ENCODE measurements at regions not wholly inside any gene's neighbourhood (a gene's known extent, or its start where the extent isn't known, plus 50 kb on each side); places are given as distances from the start of the nearest gene placed in this dataset.

- no peak overlapping the region for H3K9ac ChIP-seq (ENCODE audit: low read depth, low read length)
- no peak overlapping the region for H3K4me3 ChIP-seq (ENCODE audit: low read length)
- no peaks in the 10 kb centered on the region for H3K27me3 ChIP-seq (ENCODE audit: insufficient read depth, low read length)
- no peaks in the 10 kb centered on the region for H3K9me3 ChIP-seq (ENCODE audit: insufficient read depth, low read depth, low read length)
- H3K27ac ChIP-seq (ENCODE audit: low read length), result no peak overlapping the region
- no peaks in the 10 kb centered on the region for H3K36me3 ChIP-seq (ENCODE audit: insufficient read depth, low read depth, low read length)
- no peaks in the 10 kb centered on the region for H3K4me1 ChIP-seq (ENCODE audit: insufficient read depth, low read length)
Measured at GRCh38 chr4:17265653-17266052, 246.2 kb downstream of the QDPR start.

- Histone ChIP-seq H3K4me1 (ENCODE audit: insufficient read depth, low read length) (no peaks in the 10 kb centered on the region), H3K27ac (ENCODE audit: low read length) (no peak overlapping the region), H3K36me3 (ENCODE audit: insufficient read depth, low read depth, low read length) (no peaks in the 10 kb centered on the region), H3K27me3 (ENCODE audit: insufficient read depth, low read length) (no peaks in the 10 kb centered on the region), H3K9me3 (ENCODE audit: insufficient read depth, low read depth, low read length) (no peaks in the 10 kb centered on the region), H3K4me3 (ENCODE audit: low read length) (no peak overlapping the region), H3K9ac (ENCODE audit: low read depth, low read length) (no peak overlapping the region)
Measured at GRCh38 chr4:17265139-17265538, 246.8 kb downstream of the QDPR start.

- Histone ChIP-seq H3K4me3 (ENCODE audit: low read length) (no peak overlapping the region), H3K9me3 (ENCODE audit: insufficient read depth, low read depth, low read length) (no peaks in the 10 kb centered on the region), H3K36me3 (ENCODE audit: insufficient read depth, low read depth, low read length) (no peaks in the 10 kb centered on the region), H3K4me1 (ENCODE audit: insufficient read depth, low read length) (no peaks in the 10 kb centered on the region), H3K27ac (ENCODE audit: low read length) (no peak overlapping the region), H3K9ac (ENCODE audit: low read depth, low read length) (no peak overlapping the region), H3K27me3 (ENCODE audit: insufficient read depth, low read length) (no peaks in the 10 kb centered on the region)
Measured at GRCh38 chr4:17260166-17260907, 251.6 kb downstream of the QDPR start.

- Histone ChIP-seq H3K36me3 (ENCODE audit: insufficient read depth, low read depth, low read length) (no peaks in the 10 kb centered on the region), H3K9ac (ENCODE audit: low read depth, low read length) (no peak overlapping the region), H3K9me3 (ENCODE audit: insufficient read depth, low read depth, low read length) (no peaks in the 10 kb centered on the region), H3K27me3 (ENCODE audit: insufficient read depth, low read length) (no peaks in the 10 kb centered on the region), H3K27ac (ENCODE audit: low read length) (no peak overlapping the region), H3K4me1 (ENCODE audit: insufficient read depth, low read length) (no peaks in the 10 kb centered on the region), H3K4me3 (ENCODE audit: low read length) (no peak overlapping the region)
Measured at GRCh38 chr4:17258106-17258505, 253.8 kb downstream of the QDPR start.

- H3K27ac ChIP-seq (ENCODE audit: low read length), result no peak overlapping the region
- H3K4me1 ChIP-seq (ENCODE audit: insufficient read depth, low read length), result no peaks in the 10 kb centered on the region
- H3K9me3 ChIP-seq (ENCODE audit: insufficient read depth, low read depth, low read length), result no peaks in the 10 kb centered on the region
- H3K27me3 ChIP-seq (ENCODE audit: insufficient read depth, low read length), result no peaks in the 10 kb centered on the region
- H3K36me3 ChIP-seq (ENCODE audit: insufficient read depth, low read depth, low read length), result no peaks in the 10 kb centered on the region
- H3K9ac ChIP-seq (ENCODE audit: low read depth, low read length), result no peak overlapping the region
- H3K4me3 ChIP-seq (ENCODE audit: low read length), result no peak overlapping the region
Measured at GRCh38 chr4:17252131-17252530, 259.8 kb downstream of the QDPR start.

GRCh38 chr4:17251101-17251500 lies 260.8 kb downstream of the QDPR start:
- Histone ChIP-seq H3K9me3 (ENCODE audit: insufficient read depth, low read depth, low read length) (no peaks in the 10 kb centered on the region), H3K27me3 (ENCODE audit: insufficient read depth, low read length) (no peaks in the 10 kb centered on the region), H3K4me3 (ENCODE audit: low read length) (no peak overlapping the region), H3K9ac (ENCODE audit: low read depth, low read length) (no peak overlapping the region), H3K36me3 (ENCODE audit: insufficient read depth, low read depth, low read length) (no peaks in the 10 kb centered on the region), H3K27ac (ENCODE audit: low read length) (no peak overlapping the region), H3K4me1 (ENCODE audit: insufficient read depth, low read length) (no peaks in the 10 kb centered on the region)

GRCh38 chr4:17250591-17250990 lies 261.3 kb downstream of the QDPR start:
- Histone ChIP-seq H3K36me3 (ENCODE audit: insufficient read depth, low read depth, low read length) (no peaks in the 10 kb centered on the region), H3K4me3 (ENCODE audit: low read length) (no peak overlapping the region), H3K9ac (ENCODE audit: low read depth, low read length) (no peak overlapping the region), H3K27me3 (ENCODE audit: insufficient read depth, low read length) (no peaks in the 10 kb centered on the region), H3K27ac (ENCODE audit: low read length) (no peak overlapping the region), H3K9me3 (ENCODE audit: insufficient read depth, low read depth, low read length) (no peaks in the 10 kb centered on the region), H3K4me1 (ENCODE audit: insufficient read depth, low read length) (no peaks in the 10 kb centered on the region)

- no peaks in the 10 kb centered on the region for H3K9me3 ChIP-seq (ENCODE audit: insufficient read depth, low read depth, low read length)
- no peak overlapping the region for H3K4me3 ChIP-seq (ENCODE audit: low read length)
- H3K4me1 ChIP-seq (ENCODE audit: insufficient read depth, low read length), result no peaks in the 10 kb centered on the region
- H3K36me3 ChIP-seq (ENCODE audit: insufficient read depth, low read depth, low read length), result no peaks in the 10 kb centered on the region
- H3K27me3 ChIP-seq (ENCODE audit: insufficient read depth, low read length), result no peaks in the 10 kb centered on the region
- no peak overlapping the region for H3K9ac ChIP-seq (ENCODE audit: low read depth, low read length)
- H3K27ac ChIP-seq (ENCODE audit: low read length), result no peak overlapping the region
Measured at GRCh38 chr4:17246656-17247055, 265.2 kb downstream of the QDPR start.

- Histone ChIP-seq H3K4me1 (ENCODE audit: insufficient read depth, low read length) (no peaks in the 10 kb centered on the region), H3K9ac (ENCODE audit: low read depth, low read length) (no peak overlapping the region), H3K27me3 (ENCODE audit: insufficient read depth, low read length) (no peaks in the 10 kb centered on the region), H3K27ac (ENCODE audit: low read length) (no peak overlapping the region), H3K4me3 (ENCODE audit: low read length) (no peak overlapping the region), H3K36me3 (ENCODE audit: insufficient read depth, low read depth, low read length) (no peaks in the 10 kb centered on the region), H3K9me3 (ENCODE audit: insufficient read depth, low read depth, low read length) (no peaks in the 10 kb centered on the region)
Measured at GRCh38 chr4:17241835-17242234, 270.1 kb downstream of the QDPR start.

GRCh38 chr4:17238633-17239032 lies 273.3 kb downstream of the QDPR start:
- Histone ChIP-seq H3K36me3 (ENCODE audit: insufficient read depth, low read depth, low read length) (no peaks in the 10 kb centered on the region), H3K9me3 (ENCODE audit: insufficient read depth, low read depth, low read length) (no peaks in the 10 kb centered on the region), H3K9ac (ENCODE audit: low read depth, low read length) (no peak overlapping the region), H3K27ac (ENCODE audit: low read length) (no peak overlapping the region), H3K4me3 (ENCODE audit: low read length) (no peak overlapping the region), H3K4me1 (ENCODE audit: insufficient read depth, low read length) (peaks cover 3% of the 10 kb centered on the region; the same call in 1 of the 2 replicates), H3K27me3 (ENCODE audit: insufficient read depth, low read length) (no peaks in the 10 kb centered on the region)

- no peak overlapping the region for H3K4me3 ChIP-seq (ENCODE audit: low read length)
- H3K36me3 ChIP-seq (ENCODE audit: insufficient read depth, low read depth, low read length), result no peaks in the 10 kb centered on the region
- H3K9ac ChIP-seq (ENCODE audit: low read depth, low read length), result no peak overlapping the region
- no peak overlapping the region for H3K27ac ChIP-seq (ENCODE audit: low read length)
- H3K9me3 ChIP-seq (ENCODE audit: insufficient read depth, low read depth, low read length), result no peaks in the 10 kb centered on the region
- H3K27me3 ChIP-seq (ENCODE audit: insufficient read depth, low read length), result no peaks in the 10 kb centered on the region
- peaks cover 3% of the 10 kb centered on the region; the same call in 1 of the 2 replicates for H3K4me1 ChIP-seq (ENCODE audit: insufficient read depth, low read length)
Measured at GRCh38 chr4:17236686-17237085, 275.2 kb downstream of the QDPR start.

- no peaks in the 10 kb centered on the region for H3K27me3 ChIP-seq (ENCODE audit: insufficient read depth, low read length)
- peaks cover 3% of the 10 kb centered on the region; the same call in 1 of the 2 replicates for H3K4me1 ChIP-seq (ENCODE audit: insufficient read depth, low read length)
- no peak overlapping the region for H3K9ac ChIP-seq (ENCODE audit: low read depth, low read length)
- no peak overlapping the region for H3K4me3 ChIP-seq (ENCODE audit: low read length)
- no peak overlapping the region for H3K27ac ChIP-seq (ENCODE audit: low read length)
- no peaks in the 10 kb centered on the region for H3K9me3 ChIP-seq (ENCODE audit: insufficient read depth, low read depth, low read length)
- H3K36me3 ChIP-seq (ENCODE audit: insufficient read depth, low read depth, low read length), result no peaks in the 10 kb centered on the region
Measured at GRCh38 chr4:17234678-17235077, 277.2 kb downstream of the QDPR start.

Measured in iPS-20b (cell line).